ENCODE measurements at regions not wholly inside any gene's neighbourhood (a gene's known extent, or its start where the extent isn't known, plus 50 kb on each side); places are given as distances from the start of the nearest gene placed in this dataset.

GRCh38 chr4:107275225-107275624 is 239.1 kb upstream of the DKK2 start:
- no peak for TF ChIP-seq TAF1 (IDR thresholded peaks at IDR 0.05; ENCODE audit: borderline replicate concordance, insufficient read depth, low read length)
- TF ChIP-seq REST (IDR thresholded peaks at IDR 0.05; ENCODE audit: insufficient read depth in 1 of 2, low read depth in 2 of 2, low read length in 2 of 2), result no peak
- no peak for TF ChIP-seq POLR2AphosphoS5 (IDR thresholded peaks at IDR 0.05; ENCODE audit: low read depth, low read length)
- no peak for TF ChIP-seq FOXP2 (optimal IDR thresholded peaks at IDR 0.05; ENCODE audit: borderline replicate concordance, extremely low read depth, extremely low read length, insufficient read depth)

Measured in PFSK-1 (cell line).